ENCODE measurements at regions not wholly inside any gene's neighbourhood (a gene's known extent, or its start where the extent isn't known, plus 50 kb on each side); places are given as distances from the start of the nearest gene placed in this dataset.

DNA sequence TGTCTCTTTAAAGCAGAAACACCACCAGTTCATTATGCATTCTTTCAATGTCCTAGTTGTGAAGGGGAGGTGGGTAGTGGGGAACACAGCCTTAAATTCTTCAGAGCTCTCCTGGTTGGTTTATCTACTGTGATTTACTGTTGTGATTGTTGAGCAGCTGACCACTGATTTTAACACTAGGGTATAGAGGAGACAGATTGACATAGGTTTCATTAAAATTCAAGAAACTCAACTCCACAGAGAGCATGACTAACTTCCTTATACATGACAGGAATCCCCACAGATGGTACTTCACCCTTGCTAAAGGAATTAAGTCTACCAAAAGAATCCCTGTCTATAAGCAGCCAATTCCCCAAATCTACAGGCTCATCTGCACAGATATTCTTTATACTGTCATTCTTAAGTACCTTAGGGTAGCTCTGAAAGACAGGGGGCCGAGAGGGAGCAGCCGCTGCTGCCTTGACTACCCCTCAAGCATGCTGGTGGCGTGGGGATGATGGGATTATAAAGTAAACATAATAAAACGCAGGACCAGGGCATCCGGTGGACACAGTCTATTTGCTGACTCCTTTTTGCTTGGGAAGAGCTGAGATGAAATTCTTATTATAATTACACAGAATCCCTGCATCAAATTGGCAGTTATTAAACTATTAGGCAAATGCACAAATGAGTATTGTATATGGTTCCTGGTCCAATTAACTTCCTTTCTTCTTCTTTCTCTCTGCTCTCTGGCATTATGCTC is 1377.6 kb upstream of the PIK3C3 start:
- ChIA-PET POLR2A (interaction anchor here (0.6 kb wide), 1 partner anchor 797 kb away, joined by 5 read pairs; no protein-coding TSS in a partner anchor), CTCF (ENCODE audit: unreplicated experiment) (no interaction called here)
- H3K27ac ChIP-seq (ENCODE audit: low read depth, low read length, poor library complexity, severe bottlenecking), result no peak overlapping the region
- BruUV-seq (replicated peaks), result no TSS peak
- H3K4me1 ChIP-seq (ENCODE audit: insufficient read depth, low read length, poor library complexity, severe bottlenecking), result no peaks in the 10 kb centered on the region
- no peaks in the 10 kb centered on the region for H3K79me2 ChIP-seq (ENCODE audit: insufficient read depth, low read depth, low read length)
- TF ChIP-seq CTCF (conservative IDR thresholded peaks at IDR 0.05; ENCODE audit: low read length), result no peak
- TF ChIP-seq EZH2phosphoT487 (IDR thresholded peaks at IDR 0.05; ENCODE audit: borderline replicate concordance, low read depth, low read length), result no peak
- H3K4me2 ChIP-seq (ENCODE audit: low read length), result no peak overlapping the region
- H3K36me3 ChIP-seq (ENCODE audit: insufficient read depth, low read length), result no peaks in the 10 kb centered on the region
- no peaks in the 10 kb centered on the region for H4K20me1 ChIP-seq (ENCODE audit: insufficient read depth, low read length)
- no peak for DNase-seq (ENCODE audit: low spot score)
- no peak overlapping the region for H3K4me3 ChIP-seq (ENCODE audit: low read depth, low read length, poor library complexity, severe bottlenecking)
- intact Hi-C loops (cut with micrococcal nuclease; ENCODE audit: unreplicated experiment), result no loop called here
- H2AFZ ChIP-seq (ENCODE audit: low read length), result no peak overlapping the region
- no peaks in the 10 kb centered on the region for H3K9me2 ChIP-seq (ENCODE audit: insufficient read depth, low read length)
- no peaks in the 10 kb centered on the region for H3K9me3 ChIP-seq (ENCODE audit: low read length)

DNA sequence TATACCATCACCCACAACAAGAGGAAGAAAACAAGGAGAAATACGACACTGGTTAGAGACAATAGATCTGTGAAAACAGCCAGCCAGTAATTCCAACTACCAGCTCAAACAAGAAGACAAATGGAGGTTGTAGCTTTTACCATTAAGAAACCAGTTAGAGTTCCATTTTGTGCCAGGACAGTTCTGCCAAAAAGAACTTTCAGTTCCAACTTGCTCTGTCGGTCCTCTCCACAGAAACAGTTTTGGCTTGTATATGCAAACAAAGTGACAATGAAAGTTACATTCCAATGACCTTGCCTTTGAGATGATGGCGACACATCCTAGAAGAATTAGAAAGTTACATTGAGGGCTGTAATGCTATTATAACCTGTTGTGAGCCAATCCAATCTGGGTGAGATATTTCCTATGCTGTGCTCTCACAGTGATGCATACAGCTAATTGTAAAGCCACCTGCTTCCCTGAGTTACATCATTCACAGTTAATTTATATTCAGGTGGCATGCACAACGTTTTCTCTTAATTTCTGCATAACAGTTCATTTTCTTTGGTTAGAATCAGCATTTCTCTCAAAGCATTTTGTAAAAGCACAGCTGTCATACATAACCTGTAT is 1378.4 kb upstream of the PIK3C3 start:
- Histone ChIP-seq H3K9me3 (ENCODE audit: low read length) (no peaks in the 10 kb centered on the region), H3K4me2 (ENCODE audit: low read length) (no peak overlapping the region), H3K36me3 (ENCODE audit: insufficient read depth, low read length) (no peaks in the 10 kb centered on the region), H3K4me3 (ENCODE audit: low read depth, low read length, poor library complexity, severe bottlenecking) (no peak overlapping the region), H2AFZ (ENCODE audit: low read length) (no peak overlapping the region), H3K4me1 (ENCODE audit: insufficient read depth, low read length, poor library complexity, severe bottlenecking) (no peaks in the 10 kb centered on the region), H3K9me2 (ENCODE audit: insufficient read depth, low read length) (no peaks in the 10 kb centered on the region), H3K79me2 (ENCODE audit: insufficient read depth, low read depth, low read length) (no peaks in the 10 kb centered on the region), H4K20me1 (ENCODE audit: insufficient read depth, low read length) (no peaks in the 10 kb centered on the region), H3K27ac (ENCODE audit: low read depth, low read length, poor library complexity, severe bottlenecking) (no peak overlapping the region)
- intact Hi-C loops (cut with micrococcal nuclease; ENCODE audit: unreplicated experiment), result no loop called here
- ChIA-PET CTCF (ENCODE audit: unreplicated experiment) (no interaction called here), POLR2A (no interaction called here)
- TF ChIP-seq CTCF (conservative IDR thresholded peaks at IDR 0.05; ENCODE audit: low read length), result no peak
- no peak for TF ChIP-seq EZH2phosphoT487 (IDR thresholded peaks at IDR 0.05; ENCODE audit: borderline replicate concordance, low read depth, low read length)
- no peak for DNase-seq (ENCODE audit: low spot score)
- BruUV-seq (replicated peaks), result no TSS peak

DNA sequence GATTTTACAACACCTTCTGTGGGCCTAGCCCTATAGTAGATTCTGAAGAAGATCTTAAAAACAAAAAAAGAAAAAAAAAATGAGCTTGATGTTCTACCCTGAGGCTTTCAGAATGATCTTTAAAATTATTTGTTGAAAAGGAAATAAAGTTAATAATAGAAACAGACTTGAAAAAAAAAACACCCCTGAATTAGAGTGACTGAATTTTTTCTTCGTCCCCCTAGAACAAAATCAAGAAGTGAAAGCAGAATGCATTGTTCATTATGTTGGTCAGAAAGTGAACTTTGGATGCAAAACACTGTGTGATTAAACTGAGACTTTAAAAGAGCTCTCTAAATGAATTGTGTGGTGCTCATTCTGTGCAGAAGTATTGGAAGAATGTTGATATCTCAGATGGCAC is 1384.4 kb upstream of the PIK3C3 start:
- no peak for DNase-seq (ENCODE audit: low spot score)
- Histone ChIP-seq H3K9me3 (ENCODE audit: low read length) (no peaks in the 10 kb centered on the region), H3K4me2 (ENCODE audit: low read length) (no peak overlapping the region), H4K20me1 (ENCODE audit: insufficient read depth, low read length) (no peaks in the 10 kb centered on the region), H2AFZ (ENCODE audit: low read length) (no peak overlapping the region), H3K79me2 (ENCODE audit: insufficient read depth, low read depth, low read length) (no peaks in the 10 kb centered on the region), H3K9me2 (ENCODE audit: insufficient read depth, low read length) (no peaks in the 10 kb centered on the region), H3K36me3 (ENCODE audit: insufficient read depth, low read length) (no peaks in the 10 kb centered on the region), H3K27ac (ENCODE audit: low read depth, low read length, poor library complexity, severe bottlenecking) (no peak overlapping the region), H3K4me3 (ENCODE audit: low read depth, low read length, poor library complexity, severe bottlenecking) (no peak overlapping the region), H3K4me1 (ENCODE audit: insufficient read depth, low read length, poor library complexity, severe bottlenecking) (no peaks in the 10 kb centered on the region)
- POLR2A ChIA-PET, result no interaction called here
- intact Hi-C loops (cut with micrococcal nuclease; ENCODE audit: unreplicated experiment), result no loop called here
- CTCF ChIA-PET (ENCODE audit: unreplicated experiment), result no interaction called here
- TF ChIP-seq EZH2phosphoT487 (IDR thresholded peaks at IDR 0.05; ENCODE audit: borderline replicate concordance, low read depth, low read length), result no peak
- no peak for TF ChIP-seq CTCF (conservative IDR thresholded peaks at IDR 0.05; ENCODE audit: low read length)
- BruUV-seq (replicated peaks), result no TSS peak
